HG02970 (cell line): ENCODE measurements at regions not wholly inside any gene's neighbourhood (a gene's known extent, or its start where the extent isn't known, plus 50 kb on each side); places are given as distances from the start of the nearest gene placed in this dataset.
"Not testable (repeated sequence)": the region's sequence is repeated elsewhere in the genome, so short reads cannot be mapped to it uniquely, and the experiment has no call there.

Source experiments
- ATAC-seq: cut with Tn5 transposase; IDR thresholded peaks from one replicate; pipeline ENCODE4 v1.9.1; 2021; ENCODE audit warnings: mild to moderate bottlenecking, moderate library complexity, moderate number of reproducible peaks; ENCODE audit not compliant: unreplicated experiment, low FRiP score

- no peak for ATAC-seq
These were observed 1609.1 kb downstream of the REEP3 start for GRCh38 chr10:65130162-65130758.

- ATAC-seq = no peak
These were observed 1612.5 kb downstream of the REEP3 start for GRCh38 chr10:65133652-65134051.

- ATAC-seq = no peak
These were observed 1614.3 kb downstream of the REEP3 start for GRCh38 chr10:65135508-65135907.

GRCh38 chr10:65142641-65143435 lies 1621.6 kb downstream of the REEP3 start:
- ATAC-seq = no peak

DNA sequence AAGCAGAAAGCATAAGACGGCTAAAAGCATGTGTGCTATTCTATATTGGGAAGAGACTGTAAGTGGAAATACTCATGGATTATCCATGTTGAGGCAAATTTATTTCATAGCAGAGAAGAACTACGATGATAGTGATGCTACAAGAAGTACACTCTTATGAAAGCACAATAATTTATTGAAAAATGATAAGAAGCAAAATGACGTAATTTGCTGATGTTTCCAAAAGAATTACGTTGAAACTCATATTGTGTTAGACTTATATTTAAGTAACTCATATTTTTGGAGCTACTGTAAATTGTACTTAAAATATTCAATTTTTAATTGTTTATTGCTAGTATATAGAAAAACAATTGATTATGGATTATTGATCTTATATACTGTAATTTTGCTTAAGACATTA lies 1622.5 kb downstream of the REEP3 start:
- ATAC-seq = no peak

GRCh38 chr10:65149878-65150277 lies 1628.7 kb downstream of the REEP3 start:
- ATAC-seq = no peak

DNA sequence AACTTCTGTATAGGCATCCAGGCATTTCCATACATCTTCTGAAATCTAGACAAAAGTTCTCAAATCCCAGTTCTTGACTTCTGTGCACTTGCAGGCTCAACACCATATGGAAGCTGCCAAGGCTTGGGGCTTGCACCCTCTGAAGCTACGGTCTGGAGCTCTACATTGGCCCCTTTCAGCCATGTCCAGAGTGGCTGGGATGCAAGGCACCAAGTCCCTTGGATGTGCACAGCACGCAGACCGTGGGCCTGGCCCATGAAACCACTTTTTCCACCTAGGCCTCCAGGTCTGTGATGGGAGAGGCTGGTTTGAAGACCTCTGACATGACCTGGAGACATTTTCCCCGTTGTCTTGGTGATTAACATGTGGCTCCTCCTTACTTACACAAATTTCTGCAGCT lies 1645.1 kb downstream of the REEP3 start:
- no peak for ATAC-seq

DNA sequence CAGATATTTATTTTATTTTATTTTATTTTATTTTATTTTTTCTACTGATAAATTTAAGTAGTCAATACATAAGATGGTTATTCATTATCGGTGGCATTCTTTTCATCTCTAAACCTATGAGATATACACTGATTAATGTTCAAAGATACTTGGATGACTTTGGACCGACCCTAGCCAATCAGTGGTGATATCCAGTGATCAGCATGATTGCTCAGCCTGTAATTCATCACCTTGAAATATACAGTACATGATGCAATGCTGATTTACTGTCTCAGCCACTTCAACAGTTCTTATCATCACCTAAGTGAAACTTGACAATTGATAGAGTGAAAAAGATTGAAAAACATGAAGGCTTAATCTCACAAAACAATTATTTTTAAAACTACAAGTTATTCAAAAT lies 1651.0 kb downstream of the REEP3 start:
- ATAC-seq = no peak

DNA sequence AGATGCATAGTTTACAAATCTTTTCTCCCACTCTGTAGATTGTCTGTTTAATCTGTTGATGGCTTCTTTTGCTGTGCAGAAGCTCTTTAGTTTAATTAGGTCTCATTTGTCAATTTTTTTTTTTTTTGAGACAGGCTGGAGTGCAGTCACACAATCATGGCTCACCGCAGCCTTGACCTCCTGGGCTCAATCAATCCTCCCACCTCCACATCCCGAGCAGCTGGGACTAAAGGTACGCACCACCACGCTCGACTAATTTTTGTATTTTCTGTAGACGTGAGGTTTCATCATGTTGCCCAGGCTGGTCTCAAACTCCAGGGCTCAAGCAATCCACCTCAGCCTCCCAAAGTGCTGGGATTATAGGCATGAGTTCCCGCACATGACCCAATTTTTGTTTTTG lies 1655.8 kb downstream of the REEP3 start:
- ATAC-seq = no peak

DNA sequence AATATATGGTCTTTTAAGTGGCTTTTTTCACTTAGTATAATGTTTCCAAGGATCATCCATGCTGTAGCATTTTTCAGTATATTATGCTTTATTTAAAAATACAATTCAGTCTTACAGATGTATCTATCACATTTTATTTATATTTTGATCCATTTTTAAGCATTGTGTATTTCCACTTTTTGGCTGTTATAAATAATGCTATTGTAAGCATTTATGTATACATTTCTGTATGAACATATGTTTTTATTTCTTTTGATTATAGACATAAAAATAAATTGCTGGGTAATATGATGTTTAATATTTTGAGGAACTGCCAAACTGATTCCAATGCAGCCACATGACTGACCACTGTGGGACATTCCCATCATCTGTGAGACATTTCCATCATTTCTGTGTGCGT lies 1662.0 kb downstream of the REEP3 start:
- no peak for ATAC-seq

DNA sequence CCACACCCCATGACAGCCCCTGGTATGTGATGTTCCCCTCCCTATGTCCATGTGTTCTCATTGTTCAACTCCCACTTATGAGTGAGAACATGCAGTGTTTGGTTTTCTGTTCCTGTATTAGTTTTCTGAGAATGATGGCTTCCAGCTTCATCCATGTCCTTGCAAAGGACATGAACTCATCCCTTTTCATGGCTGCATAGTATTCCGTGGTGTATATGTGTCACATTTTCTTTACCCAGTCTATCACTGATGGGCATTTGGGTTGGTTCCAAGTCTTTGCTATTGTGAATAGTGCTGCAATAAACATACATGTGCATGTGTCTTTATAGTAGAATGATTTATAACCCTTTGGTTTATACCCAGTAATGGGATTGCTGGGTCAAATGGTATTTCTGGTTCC lies 1665.5 kb downstream of the REEP3 start:
- ATAC-seq = not testable (repeated sequence)

DNA sequence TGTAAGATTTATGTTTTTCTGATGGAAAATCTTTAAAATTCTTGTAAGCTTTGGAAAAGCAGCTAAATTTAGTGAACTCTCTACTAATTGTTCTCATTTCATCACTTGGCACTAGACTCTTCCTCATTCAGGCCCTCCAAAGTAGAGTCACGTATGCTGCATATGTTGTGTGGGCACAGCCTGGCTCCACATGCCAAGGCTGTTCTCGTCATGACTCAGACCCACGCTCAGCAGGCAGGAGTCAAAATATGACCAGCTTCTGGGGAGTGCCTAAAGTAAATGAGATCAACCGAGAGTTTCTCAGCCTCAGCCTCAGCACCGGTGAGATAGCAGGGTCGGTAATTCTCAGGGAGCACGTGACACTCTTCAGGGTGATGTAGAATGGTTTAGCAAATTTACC lies 1672.9 kb downstream of the REEP3 start:
- no peak for ATAC-seq

- ATAC-seq = no peak
These were observed 1673.4 kb downstream of the REEP3 start for GRCh38 chr10:65194555-65194954.

DNA sequence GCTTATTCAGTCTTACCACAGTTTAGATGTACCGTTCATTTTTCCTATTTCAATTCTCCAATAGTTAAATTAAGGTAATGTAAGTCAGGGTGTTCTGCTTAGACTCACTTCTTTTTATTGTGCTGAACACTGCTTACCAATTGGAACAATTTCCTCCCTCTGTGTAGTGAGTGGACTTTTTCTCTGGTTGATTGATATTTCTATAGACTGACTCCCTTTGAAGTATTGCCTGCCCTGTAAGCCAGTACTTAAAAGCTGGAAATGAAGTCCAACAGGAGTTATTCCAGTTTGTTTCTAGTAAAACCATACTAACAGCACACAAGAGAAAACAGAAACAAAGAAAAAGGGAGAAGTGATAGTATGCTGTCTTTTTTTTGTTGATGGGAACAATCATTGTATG lies 1674.9 kb downstream of the REEP3 start:
- ATAC-seq = no peak

DNA sequence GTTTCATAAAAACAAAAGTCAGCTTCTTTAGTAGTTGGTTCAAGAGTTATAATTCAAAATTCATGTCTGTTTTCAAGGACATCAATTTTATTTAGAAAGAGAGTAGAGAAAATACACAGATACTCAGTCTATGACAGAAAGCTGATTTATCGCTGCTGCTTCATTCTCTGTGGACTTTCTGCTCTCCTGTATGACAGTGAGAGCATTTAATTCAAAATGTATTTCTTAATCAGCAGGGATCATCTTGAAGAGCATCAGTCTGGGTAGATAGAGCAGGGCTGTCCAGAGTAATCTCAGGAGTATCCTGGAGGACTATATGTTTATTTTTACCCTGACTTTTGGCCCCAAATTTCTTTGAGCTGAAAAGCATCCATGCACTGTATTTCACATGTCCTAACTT lies 1676.7 kb downstream of the REEP3 start:
- ATAC-seq = no peak

- no peak for ATAC-seq
These were observed 1680.3 kb downstream of the REEP3 start for GRCh38 chr10:65201491-65201890.

DNA sequence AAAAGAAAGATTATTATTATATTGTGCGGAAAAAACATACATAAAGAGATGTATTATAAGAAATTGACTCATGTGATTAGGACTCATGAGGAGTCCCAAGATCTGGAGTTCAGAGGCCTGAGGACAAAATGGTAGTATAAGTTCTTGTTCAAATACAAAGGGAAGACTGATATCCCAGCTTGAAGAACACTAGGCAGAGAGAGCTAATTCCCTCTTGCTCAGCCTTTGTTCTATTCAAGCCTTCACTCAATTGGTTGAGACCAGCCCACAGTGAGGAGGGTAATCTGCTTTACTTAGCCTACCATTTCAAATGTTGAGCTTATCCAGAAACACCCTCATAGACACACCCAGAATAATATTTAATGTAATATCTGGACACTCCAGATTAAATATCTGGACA lies 1683.8 kb downstream of the REEP3 start:
- ATAC-seq = no peak

DNA sequence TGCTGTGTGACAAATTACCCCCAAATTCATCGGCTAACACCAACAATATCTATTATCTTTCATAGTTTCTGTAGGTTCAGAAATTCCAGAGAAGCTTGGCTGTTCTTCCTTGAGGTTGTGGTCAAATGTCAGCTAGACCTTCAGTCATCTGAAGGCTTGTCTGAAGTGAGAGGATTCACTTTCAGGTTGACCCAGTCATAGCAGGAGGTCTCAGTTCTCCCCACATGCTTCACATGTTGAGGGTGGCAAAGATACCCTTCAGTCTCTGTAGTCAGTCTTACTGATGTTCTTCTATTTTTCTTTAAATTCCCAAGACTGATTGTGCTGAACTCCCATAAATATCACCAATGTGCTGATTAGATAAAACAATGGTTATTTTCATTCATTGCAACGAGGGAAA lies 1692.0 kb downstream of the REEP3 start:
- no peak for ATAC-seq

DNA sequence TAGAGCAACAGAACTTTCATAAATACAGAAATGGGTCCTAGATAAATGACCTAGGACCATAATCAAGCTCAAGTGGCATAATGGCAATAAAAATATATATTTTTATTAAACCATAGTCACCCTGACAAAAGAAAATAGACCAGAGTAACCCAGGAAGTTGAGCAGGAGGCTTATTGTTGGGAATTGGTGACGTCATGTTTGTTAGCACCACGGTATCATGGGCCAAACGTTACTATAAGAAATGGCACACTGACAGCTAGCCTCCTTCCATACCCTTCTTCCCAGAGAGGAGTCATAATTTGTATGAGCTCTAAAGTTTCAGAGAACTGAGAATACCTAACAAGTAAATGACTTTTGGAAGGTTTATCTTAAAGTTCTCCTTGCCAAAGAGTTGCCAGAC lies 1698.2 kb downstream of the REEP3 start:
- ATAC-seq = no peak

DNA sequence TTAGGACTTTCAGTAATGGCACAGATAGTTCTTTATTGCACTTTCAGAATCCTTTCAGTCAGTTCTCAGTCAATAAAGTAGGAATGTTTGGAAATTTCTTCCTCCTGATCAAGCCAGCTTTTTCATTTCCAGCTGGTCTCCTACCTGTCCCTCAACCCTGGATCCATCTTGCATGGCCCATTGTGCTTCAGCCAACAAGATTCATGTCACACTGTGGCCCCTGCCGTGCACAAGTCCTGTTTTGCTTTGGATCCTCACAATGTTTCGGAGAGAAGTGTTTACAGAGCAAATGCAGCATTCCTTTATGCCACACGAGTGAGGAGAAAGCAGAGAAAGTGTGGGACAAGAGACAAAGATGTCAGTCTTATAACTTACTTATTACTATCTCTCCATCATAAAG lies 1694.7 kb upstream of the LRRTM3 start:
- ATAC-seq = no peak

- no peak for ATAC-seq
These were observed 1691.6 kb upstream of the LRRTM3 start for GRCh38 chr10:65234261-65234660.

- ATAC-seq = no peak
These were observed 1690.6 kb upstream of the LRRTM3 start for GRCh38 chr10:65235266-65235665.
